BE2C (cell line): ENCODE measurements at regions not wholly inside any gene's neighbourhood (a gene's known extent, or its start where the extent isn't known, plus 50 kb on each side); places are given as distances from the start of the nearest gene placed in this dataset.
"Not testable (repeated sequence)": the region's sequence is repeated elsewhere in the genome, so short reads cannot be mapped to it uniquely, and the experiment has no call there.

Experiments used
- DNase-seq: peaks from one replicate; pipeline ENCODE4 v3.0.0-alpha.2; 2020
- H3K27me3 ChIP-seq: fragments of 250-450 bp; sonication (Bioruptor Pico); 2 replicates; pipeline ENCODE4 v1.5.1; 2020; ENCODE audit warnings: mild to moderate bottlenecking
- H3K36me3 ChIP-seq: fragments of 250-450 bp; sonication (Bioruptor Pico); 2 replicates; pipeline ENCODE4 v1.5.1; 2020; ENCODE audit warnings: mild to moderate bottlenecking
- H3K4me1 ChIP-seq: fragments of 250-450 bp; sonication (Bioruptor Pico); 2 replicates; pipeline ENCODE4 v1.5.1; 2020
- H3K4me3 ChIP-seq: 2 replicates; pipeline ENCODE4 v1.5.1; 2011; ENCODE audit warnings: low read depth, low read length
- H3K9me3 ChIP-seq: fragments of 250-450 bp; sonication (Bioruptor Pico); 2 replicates; pipeline ENCODE4 v1.5.1; 2020
- CTCF ChIP-seq: IDR thresholded peaks from 2 replicates; pipeline ENCODE4 v1.5.1; 2012; ENCODE audit warnings: mild to moderate bottlenecking, low read depth, low read length

GRCh38 chr16:47907109-47907508 lies 248.7 kb downstream of the ABCC12 start:
- Histone ChIP-seq H3K9me3 (no peaks in the 10 kb centered on the region), H3K4me3 (no peak overlapping the region), H3K27me3 (no peaks in the 10 kb centered on the region), H3K36me3 (no peaks in the 10 kb centered on the region), H3K4me1 (no peaks in the 10 kb centered on the region)
- DNase-seq, result no peak
- TF ChIP-seq CTCF, result no peak

GRCh38 chr16:47905771-47906170 lies 250.0 kb downstream of the ABCC12 start:
- no peak for TF ChIP-seq CTCF
- H3K4me1 ChIP-seq, result no peaks in the 10 kb centered on the region
- no peaks in the 10 kb centered on the region for H3K36me3 ChIP-seq
- no peaks in the 10 kb centered on the region for H3K9me3 ChIP-seq
- no peak overlapping the region for H3K4me3 ChIP-seq
- no peaks in the 10 kb centered on the region for H3K27me3 ChIP-seq
- DNase-seq, result no peak

- no peaks in the 10 kb centered on the region for H3K27me3 ChIP-seq
- DNase-seq, result no peak
- no peak for TF ChIP-seq CTCF
- no peak overlapping the region for H3K4me3 ChIP-seq
- no peaks in the 10 kb centered on the region for H3K4me1 ChIP-seq
- H3K36me3 ChIP-seq, result no peaks in the 10 kb centered on the region
- H3K9me3 ChIP-seq, result no peaks in the 10 kb centered on the region
Measured at GRCh38 chr16:47904691-47905090, 251.1 kb downstream of the ABCC12 start.

- Histone ChIP-seq H3K4me3 (no peak overlapping the region), H3K4me1 (no peaks in the 10 kb centered on the region), H3K9me3 (no peaks in the 10 kb centered on the region), H3K27me3 (no peaks in the 10 kb centered on the region), H3K36me3 (no peaks in the 10 kb centered on the region)
- no peak for DNase-seq
- TF ChIP-seq CTCF, result no peak
Measured at GRCh38 chr16:47903470-47903869, 252.3 kb downstream of the ABCC12 start.

GRCh38 chr16:47897105-47897504 lies 258.7 kb downstream of the ABCC12 start:
- H3K4me3 ChIP-seq, H3K36me3 ChIP-seq, DNase-seq, H3K9me3 ChIP-seq, H3K4me1 ChIP-seq, H3K27me3 ChIP-seq: not testable (repeated sequence)

GRCh38 chr16:47895146-47895545 lies 260.6 kb downstream of the ABCC12 start:
- H3K9me3 ChIP-seq, result no peaks in the 10 kb centered on the region
- no peaks in the 10 kb centered on the region for H3K4me1 ChIP-seq
- TF ChIP-seq CTCF, result no peak

GRCh38 chr16:47892999-47893398 lies 262.8 kb downstream of the ABCC12 start:
- DNase-seq, result no peak

More at GRCh38 chr16:47895146-47895545, 260.6 kb downstream of the ABCC12 start:
- DNase-seq, result no peak
- H3K36me3 ChIP-seq, result no peaks in the 10 kb centered on the region
- no peaks in the 10 kb centered on the region for H3K27me3 ChIP-seq
- H3K4me3 ChIP-seq, result no peak overlapping the region

More at GRCh38 chr16:47892999-47893398, 262.8 kb downstream of the ABCC12 start:
- Histone ChIP-seq H3K4me1 (no peaks in the 10 kb centered on the region), H3K4me3 (no peak overlapping the region), H3K27me3 (no peaks in the 10 kb centered on the region), H3K36me3 (no peaks in the 10 kb centered on the region), H3K9me3 (no peaks in the 10 kb centered on the region)
- TF ChIP-seq CTCF, result no peak
